ENCODE measurements at regions not wholly inside any gene's neighbourhood (a gene's known extent, or its start where the extent isn't known, plus 50 kb on each side); places are given as distances from the start of the nearest gene placed in this dataset.
"Not testable (repeated sequence)": the region's sequence is repeated elsewhere in the genome, so short reads cannot be mapped to it uniquely, and the experiment has no call there.

DNA sequence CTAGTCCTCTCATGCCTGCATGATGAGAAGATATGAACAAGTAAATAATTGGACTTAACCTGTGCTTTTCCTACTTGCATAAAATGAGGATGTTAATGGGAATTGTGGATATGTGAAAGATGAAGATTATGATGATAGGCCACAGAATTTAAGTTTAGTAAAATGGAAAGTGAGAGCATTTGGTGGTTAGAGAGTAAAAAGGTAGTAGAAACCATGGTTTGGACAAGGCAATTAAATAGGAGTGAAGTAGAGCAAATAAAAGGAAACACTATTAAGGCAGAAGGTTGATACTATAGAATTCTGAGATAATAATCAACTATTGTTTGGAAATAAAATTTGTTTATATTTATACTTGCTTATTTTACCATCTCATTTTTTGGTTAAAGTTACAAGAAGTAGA lies 1162.5 kb downstream of the MRPL39 start:
- no peak for DNase-seq

GRCh38 chr21:24436236-24436635 lies 1171.0 kb downstream of the MRPL39 start:
- DNase-seq = peak; percentile 45

DNA sequence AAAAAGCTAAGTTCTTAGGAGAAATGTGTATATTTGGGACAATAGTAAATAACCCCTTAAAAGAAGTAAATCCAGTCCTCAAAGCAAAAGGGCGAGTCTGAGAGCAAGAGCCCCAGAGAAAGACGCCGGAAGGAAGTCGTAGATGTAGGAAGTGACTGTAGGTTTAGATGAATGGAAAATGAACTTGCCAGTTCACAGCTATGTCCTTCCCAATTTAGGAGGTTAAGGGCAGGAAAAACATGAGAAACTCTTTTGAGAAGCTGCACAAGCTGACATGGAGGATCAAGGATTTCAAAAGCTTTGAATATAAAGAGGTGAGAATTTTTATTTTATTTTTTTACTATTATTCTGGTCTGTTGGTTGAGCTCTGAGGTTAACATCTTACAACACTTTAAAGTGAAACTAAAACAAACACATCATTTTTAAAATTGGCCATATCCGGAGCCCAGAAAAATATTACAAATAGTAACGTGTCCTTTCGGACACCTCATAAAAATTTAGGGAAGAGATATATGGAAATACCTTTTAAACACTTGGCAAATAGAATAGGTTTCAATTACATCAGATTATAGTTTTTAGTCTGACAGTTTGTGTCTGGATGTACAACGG lies 1178.6 kb downstream of the MRPL39 start:
- no peak for DNase-seq

DNA sequence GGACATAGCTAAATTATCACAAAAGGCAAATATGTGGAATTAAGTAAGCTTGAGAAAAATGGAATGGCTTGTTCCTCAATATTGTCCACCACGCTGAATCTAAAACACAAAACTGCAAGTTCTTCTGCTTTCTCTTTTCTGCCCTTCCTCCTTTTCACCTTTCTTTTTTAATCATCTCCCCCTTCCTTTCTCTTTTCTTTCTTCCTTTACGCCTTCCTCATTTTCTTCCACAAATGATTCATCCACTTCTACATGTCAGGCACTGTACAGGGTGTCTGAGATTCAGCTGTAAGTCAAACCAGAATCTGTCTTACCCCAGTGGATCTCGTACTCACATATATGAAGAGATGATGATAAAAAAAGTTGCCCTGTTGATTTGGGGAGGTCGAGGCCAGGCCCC lies 1182.5 kb downstream of the MRPL39 start:
- no peak for DNase-seq

- no peak for DNase-seq
These were observed 1183.7 kb downstream of the MRPL39 start for GRCh38 chr21:24423546-24423945.

GRCh38 chr21:24420689-24421088 lies 1186.6 kb downstream of the MRPL39 start:
- DNase-seq = no peak

DNA sequence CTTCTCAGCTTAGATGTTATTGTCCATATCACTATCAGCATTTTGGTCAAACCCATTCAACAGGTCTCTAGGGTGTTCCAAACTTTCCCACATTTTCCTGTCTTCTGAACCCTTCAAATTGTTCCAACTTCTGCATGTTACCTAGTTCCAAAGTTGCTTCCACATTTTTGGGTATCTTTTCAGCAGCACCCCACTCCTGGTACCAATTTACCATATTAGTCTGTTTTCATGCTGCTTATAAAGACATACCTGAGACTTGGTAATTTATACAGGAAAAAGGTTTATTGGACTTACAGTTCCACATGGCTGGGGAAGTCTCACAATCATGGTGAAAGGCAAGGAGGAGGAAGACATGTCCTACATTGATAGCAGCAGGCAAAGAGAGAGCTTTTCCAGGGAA lies 1187.6 kb downstream of the MRPL39 start:
- DNase-seq = not testable (repeated sequence)

DNA sequence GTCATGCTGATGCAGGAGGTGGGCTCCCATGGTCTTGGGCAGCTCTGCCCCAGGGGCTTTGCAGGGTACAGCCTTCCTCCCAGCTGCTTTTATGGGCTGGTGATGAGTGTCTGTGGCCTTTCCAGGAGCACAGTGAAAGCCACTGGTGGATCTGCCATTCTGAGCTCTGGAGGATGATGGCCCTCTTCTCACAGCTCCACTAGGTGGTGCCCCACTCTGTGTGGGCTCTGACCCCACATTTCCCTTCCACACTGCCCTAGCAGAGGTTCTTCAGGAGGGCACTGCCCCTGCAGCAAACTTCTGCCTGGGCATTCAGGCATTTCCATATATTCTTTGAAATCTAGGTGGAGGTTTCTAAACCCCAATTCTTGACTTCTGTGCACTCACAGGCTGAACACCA lies 1188.6 kb downstream of the MRPL39 start:
- no peak for DNase-seq

DNA sequence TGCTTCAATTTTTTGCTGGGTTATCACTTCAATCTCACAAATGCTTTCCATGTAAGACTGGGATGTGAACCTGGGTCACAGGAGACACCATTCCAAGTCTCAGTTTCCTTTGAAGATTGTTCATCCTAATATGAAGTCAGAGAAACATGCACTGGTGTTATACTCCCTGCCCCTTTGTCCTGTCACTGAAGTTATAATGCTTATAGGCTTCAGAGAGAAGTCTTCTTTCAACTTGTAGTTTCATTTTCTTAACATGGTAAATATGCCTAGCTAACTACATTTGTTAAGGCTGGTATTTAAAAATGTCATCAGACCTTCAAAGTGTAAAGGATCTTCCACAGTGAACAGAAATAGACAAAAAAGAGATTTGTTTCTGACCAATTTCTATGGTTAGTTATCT lies 1195.9 kb downstream of the MRPL39 start:
- DNase-seq = no peak

GRCh38 chr21:24403221-24403620 lies 1204.1 kb downstream of the MRPL39 start:
- no peak for DNase-seq

DNA sequence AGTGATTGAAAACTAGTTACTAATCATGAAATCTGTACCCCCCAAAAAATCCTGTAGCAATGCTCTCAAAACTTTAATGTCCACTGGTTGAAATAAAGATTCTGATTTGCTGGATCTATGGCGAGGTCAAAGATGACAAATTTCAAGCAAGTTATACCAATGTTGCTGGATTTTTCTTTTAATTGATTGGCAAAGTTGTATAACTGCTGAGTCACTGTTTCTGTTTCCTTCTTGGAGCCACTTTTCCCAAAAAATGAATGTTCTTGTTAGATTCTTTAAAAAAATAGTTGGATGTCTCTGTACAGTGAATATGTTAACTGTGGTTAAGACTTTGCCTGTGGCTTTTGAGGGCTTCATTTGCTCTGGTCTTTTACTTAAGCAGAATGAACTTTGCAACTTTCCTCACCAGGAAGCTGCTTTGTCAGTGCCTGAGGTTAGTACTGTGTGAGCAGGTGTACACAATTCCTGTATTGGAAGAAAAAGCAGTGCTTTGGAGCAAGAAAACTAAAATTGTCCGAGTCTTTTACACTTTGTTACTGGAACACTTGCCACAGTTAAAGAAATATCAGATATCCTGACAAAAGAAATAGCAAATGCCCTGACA lies 1211.9 kb downstream of the MRPL39 start:
- DNase-seq = no peak

GRCh38 chr21:24375201-24375600 lies 1232.1 kb downstream of the MRPL39 start:
- no peak for DNase-seq

DNA sequence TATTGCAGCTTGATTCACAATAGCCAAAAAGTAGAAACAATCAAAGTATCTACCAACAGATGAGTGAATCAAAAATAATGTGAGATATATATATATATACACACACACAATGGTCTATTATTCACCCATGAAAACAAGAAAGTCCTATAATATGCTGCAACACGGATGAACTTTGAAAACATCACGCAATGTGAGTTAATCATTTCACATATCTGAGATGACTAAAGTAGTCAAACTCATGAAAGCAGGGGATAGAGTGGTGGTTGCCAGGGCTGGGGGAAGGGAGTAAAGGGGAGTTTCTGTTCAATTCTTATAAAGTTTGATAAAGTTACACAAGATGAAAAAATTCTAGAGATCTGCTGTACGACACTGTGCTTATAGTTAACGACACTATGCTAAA lies 1234.8 kb downstream of the MRPL39 start:
- DNase-seq = no peak

DNA sequence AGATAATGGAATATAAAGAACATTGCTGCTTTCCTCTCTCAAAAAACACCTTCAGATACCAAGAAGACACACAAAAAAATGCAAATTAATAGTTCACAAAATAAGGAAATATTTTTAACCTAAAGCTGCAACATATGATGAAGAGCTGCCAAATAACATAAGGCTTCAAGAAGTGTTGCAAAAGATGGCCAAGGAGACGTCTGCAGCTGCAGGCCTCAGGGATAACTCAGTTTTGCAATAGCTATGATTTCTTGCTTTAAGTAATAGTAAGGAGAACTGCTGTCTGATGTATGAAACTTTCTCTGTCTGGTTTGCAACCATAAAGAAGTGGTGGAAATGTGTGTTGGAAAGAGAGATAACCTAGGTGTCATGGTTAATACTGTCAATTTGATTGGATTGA lies 1237.5 kb downstream of the MRPL39 start:
- no peak for DNase-seq

DNA sequence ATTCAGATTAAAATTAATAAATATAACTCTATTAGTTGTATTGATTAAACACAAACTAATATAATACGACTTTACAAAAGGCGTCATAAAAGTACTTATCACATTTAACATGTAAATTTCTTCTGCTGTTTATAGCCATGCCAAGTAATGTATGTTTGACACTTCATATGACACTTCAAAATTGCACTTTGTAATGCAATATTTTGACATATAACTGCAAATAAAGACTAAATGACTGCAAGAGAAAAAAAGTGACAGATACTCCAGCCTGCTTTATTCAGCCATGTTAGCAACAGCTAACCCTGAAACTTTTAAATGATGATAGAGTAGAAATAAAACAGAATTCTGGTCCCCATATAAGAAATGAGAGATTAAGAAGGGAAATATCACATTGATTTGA lies 1238.0 kb downstream of the MRPL39 start:
- DNase-seq = no peak

DNA sequence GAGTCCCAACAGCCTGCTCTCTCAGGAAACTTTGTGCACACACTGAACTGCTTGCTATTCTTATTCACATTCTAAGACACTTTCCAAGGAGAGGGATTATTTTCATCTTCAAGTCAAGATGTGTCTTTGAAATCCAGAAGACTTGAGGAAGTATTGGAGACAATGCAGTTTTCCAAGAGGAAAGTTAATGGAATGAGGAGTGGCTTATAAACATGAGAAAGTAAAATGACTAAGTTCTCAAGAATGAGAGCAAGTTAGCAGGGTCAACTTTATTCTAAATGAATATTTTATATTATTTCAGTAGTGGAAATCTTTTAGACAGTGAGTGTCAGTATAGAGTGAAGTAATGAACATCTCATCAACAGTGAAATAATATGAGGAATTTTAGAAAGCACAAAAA lies 1239.3 kb downstream of the MRPL39 start:
- DNase-seq = no peak

- no peak for DNase-seq
These were observed 1253.8 kb downstream of the MRPL39 start for GRCh38 chr21:24353492-24353891.

DNA sequence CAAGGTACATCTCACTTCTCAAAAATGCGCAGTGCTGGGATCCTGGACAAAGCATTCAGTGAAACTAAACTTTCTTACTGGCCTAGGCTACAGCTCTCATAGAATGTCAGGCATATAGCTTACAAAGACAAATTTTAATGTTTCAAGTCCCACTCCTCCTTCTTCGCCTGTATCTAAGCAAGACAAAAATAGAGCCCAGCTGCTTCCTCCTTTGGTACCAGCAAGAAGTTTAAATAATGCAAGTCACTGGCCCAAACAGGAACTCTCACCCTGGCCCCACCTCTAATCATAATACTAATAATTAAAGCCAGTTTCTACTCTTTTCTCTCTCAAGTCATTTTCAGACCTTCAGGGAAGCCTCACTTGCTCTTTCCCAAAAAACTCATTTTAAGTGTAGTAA lies 1267.9 kb downstream of the MRPL39 start:
- DNase-seq = no peak

DNA sequence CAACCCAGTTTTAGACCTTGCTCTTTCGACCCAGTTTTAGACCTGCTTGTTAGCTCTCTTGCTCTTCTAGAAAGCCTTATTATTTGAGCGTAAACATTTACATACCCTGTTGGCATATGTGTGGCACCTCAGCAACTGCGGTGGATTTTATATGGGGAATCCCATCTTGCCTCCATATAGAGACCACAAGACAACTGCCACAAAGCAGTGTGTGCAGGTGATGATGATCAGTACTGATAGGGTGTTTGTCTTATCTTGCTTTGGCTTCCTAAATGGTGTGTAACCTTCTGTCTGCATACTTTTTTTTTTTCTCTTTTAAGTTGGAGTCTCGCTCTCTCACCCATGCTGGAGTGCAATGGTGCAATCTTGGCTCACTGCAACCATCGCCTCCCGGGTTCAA lies 1270.8 kb downstream of the MRPL39 start:
- DNase-seq = no peak

DNA sequence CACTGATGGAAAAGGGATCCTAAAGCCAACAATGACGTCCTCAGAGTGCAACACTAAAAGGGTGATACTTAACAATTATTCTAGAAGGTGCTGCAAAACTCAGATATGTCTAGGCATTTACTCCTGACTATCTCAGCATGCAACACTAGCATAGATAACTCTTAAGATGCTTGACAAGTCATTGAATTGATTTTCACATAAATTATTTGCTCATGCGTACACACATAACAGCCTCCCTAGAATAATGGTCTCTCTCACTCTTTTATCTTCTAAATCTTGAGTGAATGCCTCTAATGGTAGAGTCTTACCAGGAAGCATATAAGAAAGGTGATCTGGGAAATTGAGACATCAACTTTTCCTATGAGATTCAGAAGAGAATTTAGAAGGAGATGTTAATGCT lies 1283.7 kb downstream of the MRPL39 start:
- no peak for DNase-seq

DNA sequence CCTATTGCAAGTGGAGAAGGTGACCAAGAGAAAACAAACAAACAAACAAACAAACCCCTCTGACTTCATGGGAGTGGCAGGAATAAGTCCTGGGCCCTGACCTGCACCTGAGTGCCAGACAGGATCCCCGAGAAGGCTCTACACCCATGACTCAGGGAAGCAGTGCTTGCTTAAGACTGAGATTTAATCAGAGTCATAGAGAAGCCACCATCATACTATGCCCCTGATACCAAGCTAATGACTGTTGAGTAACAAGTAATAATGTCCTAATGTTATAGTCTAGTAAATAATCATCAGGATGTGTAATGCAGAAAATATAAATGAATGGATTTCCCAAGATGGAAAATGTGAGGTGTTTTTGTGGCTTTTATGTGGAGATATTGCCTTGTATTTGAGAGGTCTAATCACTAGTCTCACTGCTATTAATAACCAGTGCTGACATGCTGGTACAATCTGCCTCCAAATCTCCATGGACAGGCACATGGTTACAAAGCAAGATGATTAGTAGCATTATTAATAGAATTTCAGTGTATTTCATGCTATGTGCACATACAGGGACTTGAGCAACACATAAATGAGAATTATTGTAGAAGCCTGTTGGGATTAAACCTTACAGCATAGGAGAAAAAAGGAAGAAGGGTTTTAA lies 1290.9 kb downstream of the MRPL39 start:
- DNase-seq = no peak

DNA sequence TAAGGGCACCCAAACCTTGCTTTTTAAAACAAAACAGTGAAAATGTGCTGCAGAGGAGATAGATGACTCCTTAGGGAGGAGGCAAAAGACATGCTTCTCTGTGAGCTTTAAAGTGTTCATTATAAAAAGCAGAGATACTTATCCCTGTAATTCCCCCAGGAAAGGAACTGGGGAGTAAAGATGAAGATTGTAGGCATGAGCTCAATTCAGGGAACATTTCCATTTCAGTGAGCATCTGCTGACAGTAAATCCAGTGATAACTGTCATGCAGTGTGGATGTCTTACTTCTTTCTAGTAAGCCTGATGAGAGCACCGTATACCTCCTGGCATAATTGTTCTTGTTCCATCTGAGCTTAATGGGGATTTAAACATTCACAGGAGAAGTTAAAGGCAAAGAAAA lies 1296.5 kb downstream of the MRPL39 start:
- DNase-seq = no peak

- DNase-seq = no peak
These were observed 1299.1 kb downstream of the MRPL39 start for GRCh38 chr21:24308183-24308582.

DNA sequence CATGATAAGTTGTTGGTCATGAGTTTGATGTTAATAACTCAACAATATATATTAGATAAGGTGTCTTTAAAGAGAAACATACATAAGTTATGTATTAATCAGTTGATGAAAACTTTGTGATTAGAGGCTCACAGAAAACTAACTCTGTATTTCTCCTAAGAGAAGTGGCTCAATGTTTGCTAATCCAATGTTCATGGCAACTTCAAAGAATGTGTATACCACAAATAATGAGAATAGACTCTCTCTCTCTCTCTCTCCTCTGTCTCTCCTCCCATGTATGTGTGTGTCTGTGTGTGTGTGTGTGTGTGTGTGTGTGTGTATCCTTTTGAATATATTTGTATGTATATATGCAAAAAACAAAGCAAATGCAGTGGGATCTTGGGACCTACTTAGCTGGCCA lies 1304.9 kb downstream of the MRPL39 start:
- DNase-seq = no peak

DNA sequence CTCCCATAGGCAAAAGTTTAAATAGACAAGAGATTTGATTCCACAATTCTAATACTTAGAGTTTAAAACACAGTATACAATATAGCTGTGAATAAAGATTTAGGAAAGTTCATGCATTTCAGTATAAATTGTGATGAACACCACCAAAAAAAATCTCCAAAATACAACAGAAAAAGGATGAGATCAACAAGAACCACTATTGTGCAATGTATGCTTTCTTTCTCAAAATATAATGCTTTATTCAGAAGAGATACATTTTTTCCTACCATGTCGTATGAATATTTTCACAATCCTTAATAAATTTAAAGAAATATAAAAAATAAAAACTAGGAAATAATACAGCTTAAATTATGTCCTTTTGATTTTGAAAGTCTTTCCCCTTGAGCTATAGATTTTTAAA lies 1309.2 kb downstream of the MRPL39 start:
- no peak for DNase-seq
